ENCODE measurements at regions not wholly inside any gene's neighbourhood (a gene's known extent, or its start where the extent isn't known, plus 50 kb on each side); places are given as distances from the start of the nearest gene placed in this dataset.
"Not testable (repeated sequence)": the region's sequence is repeated elsewhere in the genome, so short reads cannot be mapped to it uniquely, and the experiment has no call there.

DNA sequence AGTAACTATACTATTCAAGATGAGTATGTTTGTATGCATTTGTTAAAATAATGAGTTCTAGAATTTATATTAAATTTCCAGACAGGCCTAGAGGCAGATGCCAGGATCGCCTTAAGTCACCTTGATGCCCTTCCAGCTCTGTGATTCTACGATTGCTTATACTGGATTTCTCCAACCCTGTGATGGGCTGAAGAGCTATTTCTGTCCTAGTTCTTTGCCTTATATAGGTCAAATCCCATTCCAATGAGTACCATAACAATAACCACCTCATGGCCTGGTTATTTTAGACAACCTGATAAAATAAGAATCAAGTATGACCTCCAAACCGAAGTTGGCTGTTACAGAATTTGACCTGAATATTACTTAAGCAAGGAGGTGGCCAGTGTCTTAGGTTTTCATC is 79.8 kb upstream of the BLID start:
- no peak for DNase-seq

- DNase-seq: not testable (repeated sequence)
Measured at GRCh38 chr11:122193881-122194480, 78.0 kb upstream of the BLID start.

DNA sequence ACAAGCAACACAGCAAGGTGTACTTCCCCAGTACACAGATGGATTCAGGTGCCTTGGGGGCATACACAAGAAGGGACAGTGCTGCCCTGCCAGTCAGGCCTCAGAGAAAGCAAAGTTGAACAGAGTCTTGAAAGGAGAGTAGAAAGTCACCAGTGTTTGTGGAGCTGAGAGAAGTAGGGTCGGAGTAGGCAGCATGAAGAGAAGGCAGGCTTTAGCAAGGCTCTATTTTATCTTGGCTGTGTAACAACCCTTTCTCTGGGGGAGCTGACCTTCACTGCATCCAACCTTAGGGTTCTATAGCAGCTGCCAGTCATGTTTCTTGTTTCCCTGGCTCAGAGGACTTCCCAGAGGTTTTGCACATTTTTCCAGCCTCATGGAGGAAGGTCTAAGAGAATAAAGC is 77.4 kb upstream of the BLID start:
- no peak for DNase-seq

GRCh38 chr11:122192634-122193255 is 76.7 kb upstream of the BLID start:
- DNase-seq: no peak

GRCh38 chr11:122190768-122191167 is 74.8 kb upstream of the BLID start:
- no peak for DNase-seq

DNA sequence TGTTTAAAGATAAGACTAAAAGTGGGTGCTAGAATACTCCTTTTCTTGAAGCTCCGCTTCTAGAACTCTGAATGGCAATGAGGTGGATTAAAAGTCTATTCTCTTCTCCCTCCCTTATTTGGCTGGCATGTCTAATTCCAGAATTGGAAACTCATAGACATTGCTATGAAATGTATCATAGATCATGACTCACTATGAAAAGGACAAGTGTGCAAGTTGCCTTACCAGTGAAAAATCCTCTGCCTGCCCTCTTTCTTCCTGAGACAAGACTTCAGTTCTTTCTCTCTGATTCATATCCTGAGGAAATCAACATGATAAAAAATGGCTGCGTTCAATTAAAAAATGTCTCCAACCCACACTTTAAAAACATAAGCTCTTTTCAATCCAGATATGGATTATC is 73.2 kb upstream of the BLID start:
- DNase-seq: no peak

DNA sequence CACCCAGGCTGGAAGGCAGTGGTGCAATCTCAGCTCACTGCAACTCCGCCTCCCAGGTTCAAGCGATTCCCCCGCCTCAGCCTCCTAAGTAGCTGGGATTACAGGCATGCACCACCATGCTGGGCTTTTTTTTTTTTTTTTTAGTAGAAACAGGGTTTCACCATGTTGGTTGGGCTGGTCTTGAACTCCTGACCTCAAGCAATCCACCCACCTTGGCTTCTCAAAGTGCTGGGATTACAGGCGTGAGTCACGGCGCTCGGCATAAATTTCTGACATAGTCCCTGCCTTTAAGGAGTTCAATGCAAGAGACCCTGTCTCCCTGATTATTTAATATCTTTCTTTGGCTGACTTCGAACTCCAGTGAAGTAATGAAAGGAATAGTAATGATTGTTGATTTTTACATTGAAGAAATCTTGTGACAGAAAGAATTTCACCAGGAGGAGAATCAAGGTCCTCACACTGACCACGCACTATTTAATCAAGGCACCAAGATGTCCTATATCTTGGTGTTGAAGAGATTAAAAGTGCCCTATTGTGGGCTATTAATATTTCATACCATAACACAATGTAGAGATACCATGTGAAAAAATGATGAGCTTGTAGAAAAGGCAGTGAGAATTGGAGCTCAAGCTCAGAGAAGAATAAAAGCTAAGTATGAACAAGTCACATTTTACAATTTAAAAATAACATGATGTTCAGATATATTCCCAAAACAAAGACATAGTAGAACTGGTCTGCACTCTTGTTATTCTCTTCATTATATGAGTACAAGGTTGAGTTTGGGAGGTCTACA is 71.6 kb upstream of the BLID start:
- no peak for DNase-seq

- no peak for DNase-seq
Measured at GRCh38 chr11:122186439-122187080, 70.5 kb upstream of the BLID start.

DNA sequence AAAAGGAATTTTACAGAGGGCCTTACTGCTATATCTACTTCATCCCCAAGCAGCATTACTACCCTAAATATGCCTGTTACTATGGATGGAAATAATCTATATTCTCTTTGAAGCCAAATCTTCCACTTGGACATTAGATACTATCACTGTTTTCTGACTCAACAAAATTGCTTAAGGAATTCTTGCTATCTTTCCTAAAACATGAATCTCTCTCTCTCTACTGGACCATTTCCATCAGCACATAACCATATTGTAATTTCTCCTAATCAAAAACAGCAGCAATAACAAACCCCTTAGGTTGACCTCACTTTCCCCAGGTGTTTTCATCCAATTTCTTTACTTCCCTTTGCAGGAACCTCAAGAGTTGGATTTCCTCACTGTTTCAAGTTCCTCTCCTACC is 67.9 kb upstream of the BLID start:
- no peak for DNase-seq

- no peak for DNase-seq
Measured at GRCh38 chr11:122181893-122182292, 65.9 kb upstream of the BLID start.

GRCh38 chr11:122181372-122181771 is 65.4 kb upstream of the BLID start:
- no peak for DNase-seq

DNA sequence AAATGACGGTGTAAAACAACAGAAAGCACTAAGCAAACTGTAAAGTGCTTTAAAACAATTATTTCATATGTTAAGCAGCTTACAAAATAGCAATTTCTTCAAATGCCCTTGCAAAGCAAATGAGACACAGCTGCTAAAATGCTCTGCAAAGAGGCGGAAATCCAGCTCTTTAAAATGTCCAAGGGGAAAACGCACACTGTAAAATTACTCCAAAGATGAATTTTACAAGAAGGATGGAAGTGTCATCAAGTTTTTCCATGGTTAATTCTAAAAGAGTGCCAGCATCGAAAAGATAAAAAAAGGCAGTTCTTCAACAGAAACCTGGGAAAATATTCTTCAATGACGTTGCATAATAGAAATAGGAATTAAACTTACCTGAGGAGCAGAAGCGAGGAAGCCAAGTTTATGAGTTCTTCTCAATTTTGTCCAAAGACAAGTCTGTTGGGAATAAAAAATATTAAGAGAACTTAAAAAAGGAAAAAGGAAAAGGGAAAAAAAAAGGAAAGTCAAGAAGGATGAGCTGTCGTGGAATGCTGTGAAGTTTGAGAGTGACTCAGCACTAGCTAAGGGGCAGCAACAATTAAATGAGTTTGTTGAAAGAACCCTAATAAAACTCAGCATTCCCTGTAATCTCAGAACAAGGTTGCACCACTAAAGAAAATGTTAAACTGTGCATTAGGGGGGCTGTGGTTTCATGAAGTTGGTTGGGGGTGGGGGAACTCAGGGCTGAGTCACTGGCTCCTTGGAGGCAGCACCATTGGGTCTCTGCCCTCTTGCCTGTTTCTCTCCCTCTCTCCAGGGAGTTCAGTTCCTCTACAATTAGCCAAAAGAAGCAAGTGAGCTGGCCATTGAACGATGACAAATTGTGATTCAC is 64.2 kb upstream of the BLID start:
- DNase-seq: no peak

GRCh38 chr11:122178795-122179194 is 62.8 kb upstream of the BLID start:
- DNase-seq: no peak

DNA sequence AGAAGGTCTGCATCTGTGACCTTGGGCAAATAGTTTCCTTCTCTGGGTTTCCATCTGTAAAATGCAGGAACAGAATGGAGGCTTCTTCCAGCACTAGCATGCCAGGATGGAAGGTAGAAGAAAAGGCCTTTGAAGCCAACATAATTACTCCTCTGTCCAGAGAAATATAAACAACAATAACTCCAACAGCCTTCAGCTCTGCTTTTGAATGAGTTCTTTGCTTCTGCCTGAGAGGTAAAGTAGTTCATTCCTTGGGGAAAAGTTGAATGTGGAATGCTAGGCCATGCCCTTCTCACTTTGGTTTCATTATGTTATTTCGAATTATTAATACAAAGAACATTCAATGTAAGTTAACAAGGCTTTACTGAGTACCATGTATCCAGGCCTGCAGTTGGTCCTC is 61.2 kb upstream of the BLID start:
- DNase-seq: no peak

DNA sequence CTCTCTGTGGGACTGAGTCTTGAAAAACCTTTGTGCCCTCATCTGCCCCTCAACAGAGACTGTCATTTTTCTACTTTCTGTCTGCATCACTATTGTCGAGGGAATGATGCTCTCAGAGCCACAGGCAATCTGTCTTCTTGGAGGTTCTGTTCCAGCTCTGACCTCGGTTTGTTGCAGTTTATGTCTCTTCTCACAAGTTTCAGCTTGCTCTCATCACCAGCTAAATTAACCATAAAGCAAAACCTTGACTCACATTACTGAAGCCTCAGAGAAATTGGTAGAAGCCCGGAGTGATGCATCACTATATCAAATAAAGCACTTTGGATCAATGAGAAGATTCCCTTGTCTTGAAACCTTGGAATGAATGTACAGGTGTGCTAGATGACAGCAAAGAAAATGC is 60.6 kb upstream of the BLID start:
- no peak for DNase-seq

DNA sequence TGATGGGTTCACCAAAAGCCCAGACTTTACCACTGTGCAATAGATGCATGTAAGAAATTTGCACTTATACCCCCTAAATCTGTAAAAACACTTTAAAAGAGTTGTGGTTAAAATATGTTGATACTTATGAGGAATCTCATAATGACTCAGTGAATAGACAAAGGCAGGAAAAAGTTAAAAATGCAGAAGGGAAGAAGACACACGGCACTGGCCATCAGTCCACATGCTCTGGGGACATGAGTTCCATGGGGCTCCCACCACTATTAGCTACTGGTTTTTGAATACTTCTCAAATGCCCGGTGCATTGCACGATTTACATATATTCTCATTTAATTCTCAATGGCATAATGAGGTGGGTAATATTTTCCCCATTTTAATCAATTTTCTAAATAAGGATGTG is 59.3 kb upstream of the BLID start:
- DNase-seq: no peak

- DNase-seq: no peak
Measured at GRCh38 chr11:122173587-122173986, 57.6 kb upstream of the BLID start.

GRCh38 chr11:122173074-122173450 is 57.0 kb upstream of the BLID start:
- DNase-seq: no peak

DNA sequence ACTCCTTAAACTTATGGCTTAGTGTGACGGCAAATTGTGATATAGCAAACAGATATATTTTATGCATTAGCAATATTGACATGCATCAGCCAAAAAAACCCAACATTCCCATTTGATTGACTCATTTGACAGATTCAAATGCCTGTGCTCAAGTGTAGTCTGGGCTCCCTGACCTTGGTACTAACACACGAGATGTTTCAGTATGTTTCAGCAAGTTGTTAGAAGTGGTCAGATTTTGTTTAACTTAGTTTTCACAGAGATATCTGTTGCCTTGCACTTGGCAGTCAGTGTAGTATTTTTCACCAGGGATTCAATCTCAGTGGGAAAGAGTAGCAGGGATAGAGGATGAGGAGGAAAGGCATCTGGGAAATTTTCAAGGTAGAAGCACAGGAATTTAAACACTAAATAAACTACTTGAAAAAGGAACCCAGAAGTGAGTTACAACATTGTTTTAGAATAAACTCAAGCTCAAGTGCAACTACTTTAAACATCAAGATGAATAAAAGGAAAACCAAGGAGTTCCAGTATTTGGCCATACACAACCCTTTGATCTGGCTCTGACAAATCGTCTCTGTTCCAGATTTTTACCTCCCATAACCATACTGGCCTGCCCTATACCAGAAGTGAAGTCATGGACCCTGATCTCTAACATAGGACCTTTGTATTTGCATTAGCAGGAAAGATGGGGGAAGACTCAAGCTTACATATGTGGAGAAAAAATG is 56.5 kb upstream of the BLID start:
- DNase-seq: no peak

DNA sequence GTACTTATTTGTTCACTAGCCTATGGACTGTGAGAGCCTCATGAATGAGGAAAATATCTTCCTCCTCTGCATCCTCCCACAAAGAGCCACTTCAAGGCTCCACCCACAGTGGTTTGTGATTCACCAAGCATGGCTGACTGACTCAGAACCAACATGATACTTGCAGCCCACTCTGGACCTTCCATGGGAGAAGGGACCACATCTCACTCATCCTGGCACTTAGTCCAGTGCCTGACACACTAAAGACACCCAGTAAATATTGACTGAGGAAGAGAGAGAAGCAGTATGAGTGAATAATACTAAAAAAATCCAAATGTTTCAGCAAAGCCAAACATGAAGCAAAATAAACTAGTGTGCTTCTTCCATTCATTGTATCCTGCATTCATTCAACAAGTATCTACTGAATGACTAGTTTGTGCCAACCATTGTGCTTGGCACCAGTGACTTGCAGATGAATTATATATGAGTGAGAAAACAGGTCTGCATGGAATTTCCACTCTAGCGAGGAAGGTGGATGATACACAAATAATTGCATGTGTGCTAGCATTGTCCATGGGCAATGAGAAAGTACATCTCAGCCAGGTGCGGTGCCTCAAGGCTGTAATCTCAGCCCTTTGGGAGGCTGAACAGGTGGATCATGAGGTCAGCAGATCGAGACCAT is 54.9 kb upstream of the BLID start:
- DNase-seq: no peak

- DNase-seq: no peak
Measured at GRCh38 chr11:122168218-122168617, 52.2 kb upstream of the BLID start.

DNA sequence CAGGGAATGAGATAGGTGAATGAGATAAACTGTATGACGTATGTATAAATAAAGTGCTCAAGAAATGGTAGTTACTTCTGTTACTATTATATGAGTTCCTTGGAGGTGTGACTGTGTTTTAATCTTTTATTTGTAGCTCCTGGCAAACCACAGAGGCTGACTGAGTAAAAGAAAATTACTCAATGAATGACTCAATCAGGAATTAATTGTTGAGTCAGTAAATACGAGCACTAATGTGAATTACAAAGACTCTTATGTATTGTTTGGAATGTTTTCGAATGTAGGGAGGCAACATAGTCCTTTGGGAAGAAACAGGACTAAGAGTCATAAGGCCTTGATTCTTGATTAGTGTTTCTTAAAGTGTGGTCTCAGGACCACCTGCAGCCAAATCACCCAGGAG is 51.1 kb upstream of the BLID start:
- no peak for DNase-seq

All from CD4-positive, alpha-beta T cell treated with Interleukin-6 for 4 hours (primary cell).